ENCODE measurements at regions not wholly inside any gene's neighbourhood (a gene's known extent, or its start where the extent isn't known, plus 50 kb on each side); places are given as distances from the start of the nearest gene placed in this dataset.

DNA sequence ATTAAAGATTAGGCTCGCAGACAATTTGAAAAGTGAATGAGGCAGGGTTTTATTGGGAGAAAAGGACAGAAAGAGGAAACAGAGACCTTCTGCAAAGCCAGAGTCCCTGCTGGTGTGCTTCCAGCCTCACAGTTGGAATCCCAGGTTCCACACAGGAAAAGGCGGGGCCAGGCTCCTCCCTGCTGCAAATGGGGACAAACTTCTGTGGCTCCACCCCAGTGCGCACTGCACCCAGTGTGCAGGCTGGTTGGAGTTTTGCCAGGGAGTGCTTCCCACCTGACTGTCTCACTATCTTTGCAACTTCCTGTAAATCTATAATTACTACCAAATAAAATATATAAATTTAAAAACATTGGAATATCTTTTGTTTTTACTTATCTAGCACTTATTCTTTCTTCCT lies 386.0 kb upstream of the GRIN3A start:
- no peaks in the 10 kb centered on the region for H3K36me3 ChIP-seq
- intact Hi-C loops (cut with DNase I; ENCODE audit: low total_unique reads): no loop called here
- H3K27me3 ChIP-seq: no peaks in the 10 kb centered on the region
- no peaks in the 10 kb centered on the region for H3K4me1 ChIP-seq
- TF ChIP-seq CTCF (IDR thresholded peaks at IDR 0.05): no peak
- H3K9me3 ChIP-seq: no peaks in the 10 kb centered on the region
- H3K27ac ChIP-seq: no peak overlapping the region
- no peak overlapping the region for H3K4me3 ChIP-seq
- DNase-seq: no peak

GRCh38 chr9:102114557-102114956 lies 376.1 kb upstream of the GRIN3A start:
- H3K27me3 ChIP-seq: no peaks in the 10 kb centered on the region
- no peak for DNase-seq
- no peak for TF ChIP-seq CTCF (IDR thresholded peaks at IDR 0.05)
- no peak overlapping the region for H3K27ac ChIP-seq
- H3K4me3 ChIP-seq: no peak overlapping the region
- intact Hi-C loops (cut with DNase I; ENCODE audit: low total_unique reads): no loop called here
- H3K9me3 ChIP-seq: peaks cover 0 to 8% (median 0%) of the 10 kb centered on the region in 3 donors
- no peaks in the 10 kb centered on the region for H3K36me3 ChIP-seq
- no peaks in the 10 kb centered on the region for H3K4me1 ChIP-seq

- Histone ChIP-seq H3K27ac (no peak overlapping the region), H3K4me3 (no peak overlapping the region), H3K4me1 (no peaks in the 10 kb centered on the region), H3K36me3 (no peaks in the 10 kb centered on the region), H3K27me3 (no peaks in the 10 kb centered on the region), H3K9me3 (peaks cover 0 to 8% (median 0%) of the 10 kb centered on the region in 3 donors)
- DNase-seq: no peak
- intact Hi-C loops (cut with DNase I; ENCODE audit: low total_unique reads): no loop called here
- TF ChIP-seq CTCF (IDR thresholded peaks at IDR 0.05): no peak
Observed at GRCh38 chr9:102113191-102113590, 374.7 kb upstream of the GRIN3A start.

GRCh38 chr9:102106439-102106838 lies 368.0 kb upstream of the GRIN3A start:
- no peak for DNase-seq
- Histone ChIP-seq H3K4me3 (no peak overlapping the region), H3K36me3 (no peaks in the 10 kb centered on the region), H3K27me3 (no peaks in the 10 kb centered on the region), H3K27ac (no peak overlapping the region), H3K4me1 (no peaks in the 10 kb centered on the region), H3K9me3 (peaks cover 0 to 4% (median 0%) of the 10 kb centered on the region in 3 donors)
- intact Hi-C loops (cut with DNase I; ENCODE audit: low total_unique reads): no loop called here
- TF ChIP-seq CTCF (IDR thresholded peaks at IDR 0.05): no peak

GRCh38 chr9:102101723-102102122 lies 363.3 kb upstream of the GRIN3A start:
- no peak for TF ChIP-seq CTCF (IDR thresholded peaks at IDR 0.05)
- no peaks in the 10 kb centered on the region for H3K4me1 ChIP-seq
- intact Hi-C loops (cut with DNase I; ENCODE audit: low total_unique reads): no loop called here
- H3K27me3 ChIP-seq: no peaks in the 10 kb centered on the region
- no peak overlapping the region for H3K4me3 ChIP-seq
- no peak for DNase-seq
- no peaks in the 10 kb centered on the region for H3K36me3 ChIP-seq
- peaks cover 0 to 4% (median 0%) of the 10 kb centered on the region in 3 donors for H3K9me3 ChIP-seq
- H3K27ac ChIP-seq: no peak overlapping the region

DNA sequence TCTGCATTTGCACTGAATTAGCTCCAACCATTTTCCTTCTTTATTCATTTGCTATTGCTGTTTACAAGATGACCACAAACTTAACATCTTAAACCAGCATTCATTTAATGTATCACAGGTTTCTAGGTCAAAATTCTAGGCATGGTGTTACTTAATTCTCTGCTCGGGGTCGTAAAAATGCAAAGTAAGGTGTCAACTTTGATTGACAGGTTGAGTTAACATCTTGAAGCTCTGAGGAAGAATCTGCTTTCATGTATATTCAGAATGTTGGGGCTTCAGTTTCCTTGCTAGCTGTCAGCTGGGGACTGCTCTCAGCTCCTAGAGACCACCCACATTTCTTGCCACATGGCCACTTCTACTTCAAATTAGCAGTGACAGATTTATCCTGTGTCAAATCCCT lies 348.7 kb upstream of the GRIN3A start:
- Histone ChIP-seq H3K27ac (no peak overlapping the region), H3K36me3 (no peaks in the 10 kb centered on the region), H3K4me1 (no peaks in the 10 kb centered on the region), H3K27me3 (no peaks in the 10 kb centered on the region), H3K4me3 (no peak overlapping the region), H3K9me3 (no peaks in the 10 kb centered on the region)
- no peak for TF ChIP-seq CTCF (IDR thresholded peaks at IDR 0.05)
- no peak for DNase-seq
- intact Hi-C loops (cut with DNase I; ENCODE audit: low total_unique reads): no loop called here

Data from tibial artery (tissue), 4 donors.